GM12874 (cell line): ENCODE measurements at regions not wholly inside any gene's neighbourhood (a gene's known extent, or its start where the extent isn't known, plus 50 kb on each side); places are given as distances from the start of the nearest gene placed in this dataset.

ENCODE experiments used
- CTCF ChIP-seq: IDR thresholded peaks from 2 replicates; pipeline ENCODE4 v1.5.1; 2011; ENCODE audit warnings: low read depth, mild to moderate bottlenecking, control low read depth, low read length, moderate library complexity; ENCODE audit not compliant: insufficient read depth

GRCh38 chr4:125658773-125659172, 344.0 kb downstream of the FAT4 start:
- no peak for TF ChIP-seq CTCF

DNA sequence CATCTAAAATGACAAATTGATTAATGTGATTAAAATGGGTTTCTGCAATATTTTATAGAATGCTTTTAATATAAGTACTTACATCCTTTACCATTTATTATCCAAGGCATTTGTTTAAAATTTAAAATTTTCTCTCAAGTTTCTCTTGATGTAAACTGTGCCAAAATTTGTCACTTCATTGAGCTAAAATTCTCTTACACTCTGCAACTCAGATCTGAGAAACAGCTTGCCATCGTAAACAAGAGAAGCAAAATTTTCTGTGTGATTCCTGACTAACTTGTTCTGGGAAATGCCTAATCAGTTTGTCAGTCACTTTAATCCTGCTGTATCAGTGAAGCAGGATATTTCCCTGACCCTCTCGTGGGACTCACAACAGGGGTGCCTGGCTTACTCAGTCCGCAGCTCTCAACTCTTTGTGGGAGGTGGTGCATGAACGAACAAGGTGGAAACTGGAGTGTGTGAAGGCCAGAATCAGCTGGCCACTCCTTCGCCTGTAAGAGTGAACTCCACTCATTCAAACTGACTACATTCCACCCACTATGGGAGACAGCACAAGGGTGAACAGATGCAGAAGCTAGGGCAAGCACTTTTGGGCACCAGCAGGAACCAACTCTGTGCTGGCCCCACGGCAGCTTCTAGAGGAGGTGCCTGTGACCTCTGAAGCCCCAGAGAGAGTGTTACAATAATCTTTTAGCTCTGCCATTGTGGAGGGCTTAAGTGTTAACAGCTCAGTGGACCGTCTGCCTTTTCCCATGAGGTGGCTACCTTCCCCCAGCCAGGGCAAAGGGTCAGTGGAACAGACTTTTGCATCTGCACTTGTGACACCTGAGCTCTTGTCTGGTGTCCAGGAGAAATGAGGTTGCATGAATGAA, 349.4 kb downstream of the FAT4 start:
- no peak for TF ChIP-seq CTCF

DNA sequence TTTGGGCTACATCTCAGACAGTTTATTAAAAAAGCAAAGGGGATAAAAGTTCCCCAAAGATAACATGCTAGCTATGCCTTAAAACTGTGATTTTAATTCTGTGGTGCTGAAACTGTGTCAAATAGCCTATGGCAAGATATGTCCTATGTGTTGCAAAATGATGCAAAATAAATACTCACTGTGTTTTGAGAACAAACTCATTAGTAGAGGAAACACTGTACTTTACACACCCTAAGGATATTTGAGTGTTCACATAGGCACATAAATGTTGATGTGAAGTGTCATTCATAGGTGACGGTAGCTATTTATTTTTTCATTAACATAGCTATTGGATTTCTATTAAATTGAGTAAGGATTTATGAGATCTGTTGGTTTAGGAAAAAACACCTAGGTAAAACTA, 351.9 kb downstream of the FAT4 start:
- TF ChIP-seq CTCF = no peak

DNA sequence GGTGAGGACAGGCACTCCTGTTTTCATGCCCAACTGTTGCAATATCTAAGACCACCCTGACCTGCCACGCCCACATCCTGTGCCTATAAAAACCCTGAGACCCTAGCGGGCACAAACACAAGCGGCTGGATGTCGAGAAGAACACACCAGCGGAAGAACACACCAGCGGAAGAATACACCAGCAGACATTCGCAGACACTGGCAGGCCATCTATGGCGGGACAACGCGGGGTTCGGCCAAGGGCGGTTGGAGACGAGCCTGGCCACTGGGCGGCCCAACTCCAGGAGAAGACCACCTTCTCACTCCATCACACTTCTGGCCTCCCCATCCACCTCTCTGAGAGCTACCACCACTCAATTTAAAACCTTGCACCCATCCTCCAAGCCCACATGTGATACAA, 361.4 kb downstream of the FAT4 start:
- no peak for TF ChIP-seq CTCF

DNA sequence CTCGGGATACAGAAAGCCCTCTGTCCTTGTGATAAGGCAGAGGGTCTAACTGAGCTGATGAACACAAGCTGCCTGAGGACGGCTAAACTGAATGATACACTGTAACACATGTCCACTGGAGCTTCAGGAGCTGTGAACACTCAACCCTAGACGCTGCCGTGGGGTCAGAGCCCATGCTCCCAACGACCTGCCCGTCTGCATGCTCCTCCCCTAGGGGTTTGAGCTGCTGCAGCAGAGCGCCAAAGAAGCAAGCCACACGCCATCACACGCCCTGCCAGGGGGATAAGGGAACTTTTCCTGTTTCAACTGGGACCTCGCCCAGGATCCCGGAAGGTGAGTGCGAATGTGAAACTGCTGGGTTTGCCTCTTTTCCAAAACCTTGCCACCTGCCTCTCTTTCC, 361.8 kb downstream of the FAT4 start:
- TF ChIP-seq CTCF = no peak

DNA sequence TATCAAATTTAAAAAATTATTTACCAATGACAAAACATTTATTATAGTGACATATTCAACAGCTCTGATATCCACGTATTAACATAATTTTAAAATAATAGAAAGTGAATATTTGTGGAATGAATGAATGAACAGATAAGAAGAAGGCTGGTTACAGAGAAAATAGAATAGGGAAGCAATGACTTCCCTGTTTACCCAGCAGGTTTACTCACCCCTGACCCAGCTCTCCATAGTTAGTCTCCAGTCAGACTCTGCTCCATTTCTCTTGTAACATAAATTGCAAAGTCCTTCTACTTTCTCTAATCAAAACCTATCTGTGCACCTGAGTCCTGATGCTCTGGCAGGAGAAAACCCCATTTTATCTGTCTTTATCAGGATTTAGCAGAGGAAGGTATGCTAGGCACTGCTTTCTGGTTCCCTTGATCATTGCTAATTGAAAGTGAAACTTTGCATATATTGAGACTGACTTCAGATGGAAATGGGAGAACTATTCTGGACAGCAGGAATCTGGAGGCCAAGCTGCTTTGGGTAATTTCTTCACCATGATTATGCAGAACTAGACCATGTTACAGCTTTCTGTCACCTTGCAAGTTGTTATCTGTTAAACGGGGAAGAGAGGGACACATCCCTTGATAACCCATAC, 363.0 kb downstream of the FAT4 start:
- TF ChIP-seq CTCF = no peak

- no peak for TF ChIP-seq CTCF
Measured at GRCh38 chr4:125679989-125680388, 365.2 kb downstream of the FAT4 start.
